NCI-H187 treated with DMSO at 0.1 percent for 48 hours (cell line): ENCODE measurements at regions not wholly inside any gene's neighbourhood (a gene's known extent, or its start where the extent isn't known, plus 50 kb on each side); places are given as distances from the start of the nearest gene placed in this dataset.
"Not testable (repeated sequence)": the region's sequence is repeated elsewhere in the genome, so short reads cannot be mapped to it uniquely, and the experiment has no call there.

Source experiments
- DNase-seq: peaks from one replicate; lab custom pipeline; 2025; lab: John Stamatoyannopoulos, UW

DNA sequence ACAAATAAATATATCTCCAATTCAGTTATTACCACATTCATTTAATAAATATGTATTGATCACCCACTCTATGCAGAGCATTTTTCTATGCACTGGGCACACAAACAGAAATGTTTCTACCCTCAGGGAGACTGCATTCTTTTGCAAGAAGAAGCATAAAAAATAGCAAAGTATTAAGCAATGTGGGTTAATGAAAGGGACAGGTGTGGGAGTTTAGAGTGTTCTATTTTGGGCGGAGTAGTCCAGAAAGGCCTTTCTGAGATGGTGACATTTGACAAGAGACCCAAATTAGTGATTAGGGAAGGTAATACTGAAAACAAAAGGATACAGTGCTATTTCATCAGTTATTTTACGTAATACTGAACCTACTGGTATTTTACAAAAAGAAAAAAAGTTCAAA is 394.3 kb upstream of the CHST9 start:
- DNase-seq: no peak

DNA sequence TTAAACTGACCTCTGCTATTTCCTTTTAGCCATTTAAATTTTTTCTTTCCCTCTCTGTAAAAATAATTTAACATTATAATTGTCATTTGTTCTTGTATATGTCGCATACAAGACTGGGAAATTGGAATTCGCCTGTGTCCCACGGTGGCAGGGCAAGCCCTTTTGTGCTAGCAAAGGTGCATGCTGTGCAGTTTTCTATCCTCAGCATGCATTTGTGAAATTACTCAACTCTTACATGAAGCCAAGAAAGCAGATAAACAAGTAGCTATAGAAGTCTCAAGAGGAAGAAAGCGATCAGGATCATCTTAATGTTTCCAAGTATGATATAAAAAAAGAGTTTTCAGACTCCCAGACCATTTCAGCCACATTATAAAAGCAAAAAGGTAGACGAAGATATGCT is 392.6 kb upstream of the CHST9 start:
- DNase-seq: no peak

DNA sequence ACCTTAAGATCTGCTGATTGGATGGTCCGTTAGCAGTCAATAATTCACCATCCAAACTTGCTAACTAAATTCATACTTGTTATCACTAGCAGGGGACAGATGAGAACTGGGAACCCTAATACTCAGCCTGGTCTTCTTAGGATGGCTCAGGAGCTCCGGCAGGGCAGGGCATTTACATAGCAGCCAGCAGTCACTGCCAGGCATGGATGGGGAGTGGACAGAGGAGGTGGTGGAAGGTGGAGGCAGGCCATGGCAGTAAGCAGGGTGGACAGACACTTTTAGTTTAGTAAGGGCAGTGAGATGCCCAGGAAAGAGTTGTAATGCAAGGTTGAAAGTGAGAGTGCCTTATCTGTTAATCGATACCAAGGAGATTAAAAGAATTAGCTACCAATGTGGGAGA is 392.2 kb upstream of the CHST9 start:
- DNase-seq: no peak

DNA sequence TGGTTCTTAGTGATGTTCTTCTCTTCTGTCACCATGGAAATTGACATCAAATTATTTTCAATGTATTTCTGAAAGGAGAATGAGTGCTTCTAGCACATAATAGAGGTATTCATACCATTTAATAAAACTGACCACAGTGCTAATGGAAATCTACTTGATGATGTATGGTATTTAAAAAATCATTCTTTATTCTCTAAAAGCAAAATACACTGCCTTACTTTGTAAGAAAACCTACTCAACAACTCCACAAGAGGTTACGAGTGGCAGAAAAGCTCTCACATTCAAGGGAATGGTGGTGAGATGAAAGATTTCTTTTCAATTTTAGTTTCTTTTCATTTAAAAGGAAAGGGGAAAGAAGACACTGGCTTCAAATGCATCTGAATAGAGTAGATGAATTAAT is 382.3 kb upstream of the CHST9 start:
- no peak for DNase-seq

DNA sequence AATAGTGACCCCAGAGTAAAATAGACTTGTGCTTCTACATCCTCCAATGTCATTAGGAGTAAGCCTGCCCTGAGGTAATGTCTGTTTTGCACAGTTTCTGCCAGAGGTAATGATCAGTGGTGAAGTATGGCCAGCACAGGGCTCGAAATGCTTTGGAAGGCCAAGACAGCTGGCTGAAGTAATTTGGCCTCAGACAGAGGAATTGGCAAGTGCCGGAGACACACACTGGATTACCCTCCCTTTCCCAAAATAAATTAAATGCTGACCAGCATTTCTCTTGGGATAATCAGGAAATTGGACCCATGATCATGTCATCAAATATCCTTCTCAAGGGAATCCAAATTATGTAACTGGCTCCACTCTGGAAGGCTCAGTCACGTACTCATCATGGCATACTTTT is 379.0 kb upstream of the CHST9 start:
- DNase-seq: no peak

DNA sequence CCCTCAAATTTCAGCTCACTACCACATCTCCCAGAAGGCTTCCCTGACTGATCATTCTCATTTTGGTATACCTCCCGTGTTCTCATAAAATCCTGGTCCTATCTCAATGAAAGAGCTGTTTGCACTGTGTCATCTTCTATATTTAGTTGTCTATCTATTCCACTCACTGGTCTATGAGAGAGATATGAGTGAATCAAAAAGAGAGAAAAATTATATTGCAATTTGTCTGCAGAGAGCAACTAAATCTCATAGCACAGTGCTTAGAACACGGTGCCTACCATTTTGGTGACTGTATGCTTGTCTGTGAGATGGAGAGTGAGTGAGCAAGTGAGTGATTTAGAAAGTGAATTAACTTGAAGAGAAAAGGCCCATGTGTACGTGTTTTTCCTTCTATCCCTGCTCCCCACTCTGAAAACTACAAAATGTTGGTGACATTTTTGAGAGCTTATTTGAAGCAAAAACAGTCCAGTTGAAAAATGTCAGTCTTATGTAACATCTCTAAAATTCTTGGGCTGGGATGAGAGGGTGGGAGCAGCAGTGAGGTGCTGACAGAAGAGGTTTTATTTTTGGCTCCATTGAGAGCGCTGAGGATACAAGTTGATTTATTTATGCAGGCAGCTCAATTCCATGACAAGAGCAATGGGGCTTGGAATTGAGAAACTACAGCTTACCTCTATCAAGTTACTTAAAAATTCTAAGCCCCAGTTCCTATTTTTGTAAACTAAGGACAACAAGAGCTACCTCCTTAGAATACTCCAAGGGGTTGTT is 373.5 kb upstream of the CHST9 start:
- DNase-seq: no peak

DNA sequence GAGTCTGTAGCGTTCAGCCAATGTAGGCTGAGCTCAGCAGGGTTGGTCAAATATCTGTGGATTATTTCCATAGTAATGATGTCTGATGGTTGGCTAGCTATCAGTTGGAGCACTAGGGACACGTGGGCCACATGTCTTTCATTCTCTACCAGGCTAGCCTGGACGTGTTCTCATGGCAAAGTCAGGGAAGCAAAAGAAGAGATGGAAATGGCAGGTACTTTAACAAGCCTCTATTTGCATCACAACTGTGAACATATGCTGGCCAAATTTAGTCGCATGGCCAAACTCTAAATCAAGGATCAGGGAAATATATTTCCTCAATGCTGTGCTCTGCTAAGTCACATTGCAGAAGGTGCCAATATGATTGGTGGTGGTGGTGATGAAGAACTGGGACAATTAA is 371.6 kb upstream of the CHST9 start:
- DNase-seq: no peak

DNA sequence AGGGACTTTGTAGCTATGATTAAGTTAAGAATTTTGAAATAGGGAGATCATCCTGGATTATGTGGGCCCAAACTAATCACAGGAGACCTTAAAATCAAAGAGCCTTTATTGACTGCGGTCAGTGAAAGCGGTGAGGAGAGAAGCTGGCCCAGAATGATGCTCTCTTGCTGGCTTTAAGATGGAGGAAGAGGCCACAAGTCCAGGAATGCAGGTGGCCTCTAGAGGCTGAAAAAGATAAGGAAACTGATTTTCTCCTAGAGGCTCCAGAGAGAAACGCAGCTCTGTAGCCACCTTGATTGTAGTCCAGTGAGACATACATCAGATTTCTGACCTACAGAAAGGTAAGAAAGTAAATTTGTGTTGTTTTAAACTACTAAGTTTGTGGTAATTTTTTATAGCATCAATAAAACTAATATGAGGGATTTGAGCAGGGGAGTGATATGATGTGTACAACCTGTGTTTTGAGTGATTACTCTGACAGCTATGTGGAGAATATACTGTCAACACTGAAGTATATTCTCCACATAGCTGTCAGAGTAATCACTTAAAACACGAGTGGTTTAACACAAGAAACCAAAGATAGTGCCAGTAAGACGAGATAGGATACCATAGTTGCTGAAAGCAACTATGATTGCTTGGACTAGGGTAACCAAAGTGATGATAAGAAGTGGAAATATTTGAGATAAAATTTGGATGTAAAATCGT is 364.4 kb upstream of the CHST9 start:
- DNase-seq: no peak

DNA sequence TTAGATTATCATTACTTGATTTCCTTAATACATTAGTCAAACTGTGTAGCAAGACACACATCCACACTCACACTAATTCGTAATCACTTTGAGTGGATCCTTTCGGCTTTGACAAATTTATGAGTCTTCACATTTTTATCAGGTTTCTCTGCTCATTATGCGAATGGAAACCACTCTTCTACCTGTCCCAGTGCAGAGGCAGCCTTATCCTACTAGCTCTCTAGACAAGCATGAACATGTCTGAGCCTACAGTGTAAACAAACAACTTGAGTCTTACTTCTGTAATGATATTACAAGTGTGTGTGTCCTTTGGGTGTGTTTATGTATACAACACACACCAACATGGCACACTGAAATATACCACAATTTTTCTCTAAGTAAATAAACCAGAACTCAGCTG is 361.9 kb upstream of the CHST9 start:
- DNase-seq: peak; percentile 6

DNA sequence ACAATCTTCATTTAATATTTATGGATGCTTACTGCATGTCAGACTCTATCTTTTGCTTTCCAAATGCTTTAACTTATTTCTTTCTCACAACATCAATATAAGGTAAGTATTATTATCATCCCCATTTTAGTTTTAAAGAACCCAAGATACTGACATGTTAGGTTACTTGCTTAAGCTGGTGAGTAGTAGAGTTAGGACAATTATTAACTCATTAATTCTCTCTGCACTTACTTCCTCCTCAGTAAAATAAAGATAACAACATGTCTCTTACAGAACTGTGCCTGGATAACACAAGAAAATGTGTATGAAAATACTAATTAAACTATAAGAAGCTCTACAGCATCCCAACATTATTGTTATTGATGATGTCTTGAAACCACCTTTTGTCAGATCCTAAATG is 359.1 kb upstream of the CHST9 start:
- no peak for DNase-seq

DNA sequence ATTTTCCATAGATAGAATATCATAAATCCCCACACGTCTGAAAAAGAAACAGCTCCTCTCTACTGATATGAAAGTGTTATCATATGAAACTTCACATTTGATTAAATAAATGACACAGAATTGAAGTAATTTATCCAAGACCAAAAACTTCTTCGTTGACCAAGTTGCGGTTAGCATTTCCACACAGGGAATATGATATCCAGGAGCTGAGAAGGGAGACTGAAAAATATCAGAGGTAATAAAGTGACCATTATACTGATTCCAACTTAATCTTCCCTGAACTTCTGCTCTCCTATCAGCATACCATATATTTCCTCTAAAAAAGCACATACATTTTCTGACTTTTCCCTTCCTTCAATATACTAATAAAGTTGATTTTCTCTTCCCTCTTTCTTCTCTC is 356.2 kb upstream of the CHST9 start:
- DNase-seq: no peak

DNA sequence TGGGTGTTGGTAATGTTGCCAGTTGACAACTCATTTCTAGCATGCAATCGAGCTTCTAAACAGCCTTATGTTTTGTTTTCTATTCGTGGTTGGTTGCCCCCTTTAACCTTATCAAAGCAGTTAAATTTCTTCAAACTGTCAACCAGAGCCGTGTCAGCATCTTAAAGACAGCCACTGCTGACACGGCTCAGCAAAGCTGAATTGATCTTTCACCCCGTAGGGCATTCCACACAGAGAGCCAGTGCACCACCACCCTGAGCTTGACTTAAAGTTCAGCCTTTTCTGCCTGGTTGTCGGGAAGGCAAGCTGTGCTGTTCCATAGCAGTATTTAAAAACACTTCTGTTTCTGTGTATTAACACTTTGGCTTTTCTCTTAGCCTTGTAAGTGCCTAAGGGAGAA is 355.0 kb upstream of the CHST9 start:
- DNase-seq: no peak

DNA sequence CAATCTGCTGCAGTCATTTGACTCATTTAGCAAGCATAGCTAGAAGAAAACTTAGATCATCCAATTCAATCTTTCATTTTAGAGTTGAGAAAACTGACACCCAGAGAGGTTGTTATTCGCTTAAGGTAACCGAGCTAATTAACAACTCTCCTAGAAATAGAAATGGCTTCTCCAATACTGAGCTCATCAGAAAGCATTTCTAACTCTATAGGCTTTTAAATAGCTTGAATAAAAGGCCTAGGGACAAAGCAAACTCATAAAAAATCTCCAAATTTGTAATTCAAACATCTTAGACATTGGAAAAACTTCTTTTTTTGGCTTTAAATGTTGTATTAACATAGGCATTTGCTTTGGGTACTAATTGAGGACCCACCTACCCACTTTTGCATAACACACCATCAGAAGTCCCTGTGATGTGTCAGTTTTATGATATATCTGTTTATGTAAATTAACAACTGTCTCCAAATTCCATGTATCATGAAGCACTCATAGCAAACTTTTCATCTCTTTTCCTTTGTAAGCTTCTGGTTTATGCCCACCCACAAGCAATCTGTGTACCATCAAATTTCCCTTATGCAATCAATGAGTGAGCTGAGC is 343.9 kb upstream of the CHST9 start:
- no peak for DNase-seq

DNA sequence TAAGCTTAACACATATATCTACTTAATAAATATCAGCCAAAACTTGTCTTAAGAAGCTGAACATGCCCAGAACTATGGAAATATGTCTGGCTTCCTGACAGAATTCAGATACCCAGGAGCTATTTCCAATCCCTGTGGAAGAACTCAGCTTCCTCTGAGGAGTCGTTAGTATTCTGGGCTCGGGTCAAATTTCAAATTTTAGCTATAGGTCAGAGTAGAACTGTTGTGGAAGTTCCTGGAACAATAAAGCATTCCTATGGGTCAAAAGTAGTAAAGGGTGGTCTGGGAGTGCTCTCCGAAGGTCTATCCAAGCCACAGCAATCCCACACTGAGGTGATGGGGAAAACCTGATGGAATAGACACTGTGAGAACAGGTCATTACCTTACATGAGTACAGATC is 342.7 kb upstream of the CHST9 start:
- DNase-seq: no peak

DNA sequence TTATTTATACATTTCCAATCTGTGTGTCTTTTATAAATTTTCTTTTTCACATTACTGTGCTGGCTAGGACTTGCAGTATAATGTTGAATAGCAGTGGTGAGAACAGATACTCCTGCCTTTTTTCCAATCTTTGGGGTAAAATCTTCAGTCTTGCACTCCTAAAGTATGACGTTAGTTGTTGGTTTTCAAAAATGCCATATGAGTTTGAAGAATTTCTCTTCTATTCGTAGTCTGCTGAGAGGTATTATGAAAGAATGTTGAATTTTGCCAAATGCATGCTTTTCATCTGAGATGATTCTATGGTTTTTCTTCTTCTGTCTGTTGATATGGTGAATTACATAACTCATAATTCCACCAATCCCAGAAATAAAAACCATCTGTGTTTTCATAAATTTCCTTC is 335.3 kb upstream of the CHST9 start:
- no peak for DNase-seq

DNA sequence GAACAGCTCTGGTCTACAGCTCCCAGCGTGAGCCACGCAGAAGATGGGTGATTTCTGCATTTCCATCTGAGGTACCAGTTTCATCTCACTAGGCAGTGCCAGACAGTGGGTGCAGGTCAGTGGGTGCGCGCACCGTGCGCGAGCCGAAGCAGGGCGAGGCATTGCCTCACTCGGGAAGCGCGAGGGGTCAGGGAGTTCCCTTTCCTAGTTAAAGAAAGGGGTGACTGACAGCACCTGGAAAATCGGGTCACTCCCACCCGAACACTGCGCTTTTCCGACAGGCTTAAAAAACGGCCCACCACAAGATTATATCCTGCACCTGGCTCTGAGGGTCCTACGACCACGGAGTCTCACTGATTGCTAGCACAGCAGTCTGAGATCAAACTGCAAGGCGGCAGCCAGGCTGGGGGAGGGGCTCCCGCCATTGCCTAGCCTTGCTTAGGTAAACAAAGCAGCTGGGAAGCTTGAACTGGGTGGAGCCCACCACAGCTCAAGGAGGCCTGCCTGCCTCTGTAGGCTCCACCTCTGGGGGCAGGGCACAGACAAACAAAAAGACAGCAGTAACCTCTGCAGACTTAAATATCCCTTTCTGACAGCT is 325.0 kb upstream of the CHST9 start:
- not testable (repeated sequence) for DNase-seq

DNA sequence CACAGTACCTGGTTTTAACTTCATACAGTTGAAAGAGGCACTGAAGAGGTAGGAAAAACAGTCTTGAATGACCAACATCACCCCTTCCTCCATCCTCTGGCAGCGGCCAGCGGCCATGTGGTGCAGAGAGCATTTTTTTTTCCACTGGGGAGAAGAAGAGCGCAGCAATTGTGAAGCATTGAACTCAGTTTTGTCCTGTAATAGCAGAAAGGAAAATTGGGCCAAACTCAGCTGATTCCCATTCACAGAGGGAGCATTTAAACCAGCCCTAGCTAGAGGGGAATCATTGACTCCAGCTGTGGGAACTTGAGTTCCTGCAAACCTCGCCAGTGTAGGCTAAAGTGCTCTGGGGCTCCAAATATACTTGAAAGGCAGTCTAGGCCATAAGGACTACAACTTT is 316.6 kb upstream of the CHST9 start:
- no peak for DNase-seq

DNA sequence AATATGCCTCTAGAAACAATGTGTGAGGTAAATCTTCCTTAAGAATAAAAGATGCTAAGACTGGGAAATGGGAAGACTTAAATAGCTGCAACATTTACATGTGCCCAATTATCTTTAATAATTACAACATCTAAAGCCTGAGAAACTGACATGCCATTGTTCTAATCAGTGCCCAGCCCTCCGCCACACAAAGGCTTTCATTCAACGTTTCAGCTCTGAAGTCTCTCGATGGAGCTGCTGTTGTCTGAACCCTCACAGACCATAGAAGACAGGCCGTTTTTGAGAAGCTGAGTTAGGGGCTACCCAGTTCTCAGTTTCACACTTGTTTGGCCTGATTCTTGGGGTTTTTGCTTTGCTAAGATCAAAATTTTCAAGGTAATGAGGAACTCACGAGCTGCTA is 315.4 kb upstream of the CHST9 start:
- DNase-seq: no peak

DNA sequence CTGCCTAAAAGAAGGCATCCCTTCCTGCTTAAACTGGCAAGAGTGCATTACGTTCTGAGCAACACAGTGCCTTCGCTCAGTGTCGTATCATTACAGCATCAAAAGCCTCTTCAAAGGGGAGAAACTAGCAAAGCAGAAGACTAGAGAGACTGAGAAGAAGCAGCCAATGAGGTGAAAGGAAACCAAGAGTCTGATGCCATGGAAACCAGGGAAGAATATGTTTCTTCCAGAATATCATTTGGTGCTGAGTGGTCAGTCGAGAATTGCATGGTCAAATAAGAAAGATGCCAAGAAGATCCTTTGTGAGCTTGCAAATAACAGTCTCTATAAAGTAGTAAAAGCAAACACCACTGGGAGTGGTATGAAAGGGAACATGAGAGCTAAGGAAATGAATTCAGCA is 312.1 kb upstream of the CHST9 start:
- no peak for DNase-seq

DNA sequence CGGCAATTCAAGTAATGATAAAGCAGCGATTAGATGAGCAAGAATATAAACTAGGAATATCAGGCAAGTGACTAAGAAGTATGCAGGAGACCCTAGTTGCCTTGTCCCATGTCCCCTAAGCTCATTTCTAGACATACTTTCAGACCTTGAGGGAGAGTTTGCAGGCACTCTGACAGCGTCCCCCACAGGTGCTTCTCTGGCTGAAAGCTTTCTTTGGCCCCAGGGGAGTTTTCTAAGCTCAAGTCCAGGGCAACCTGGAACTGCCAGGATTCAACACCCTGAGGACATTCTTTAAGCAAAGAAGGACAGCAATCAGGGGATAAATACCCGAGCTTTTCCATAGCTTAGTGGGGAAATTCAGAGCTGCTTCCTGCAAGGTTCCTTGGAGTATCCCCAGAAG is 308.1 kb upstream of the CHST9 start:
- DNase-seq: no peak

DNA sequence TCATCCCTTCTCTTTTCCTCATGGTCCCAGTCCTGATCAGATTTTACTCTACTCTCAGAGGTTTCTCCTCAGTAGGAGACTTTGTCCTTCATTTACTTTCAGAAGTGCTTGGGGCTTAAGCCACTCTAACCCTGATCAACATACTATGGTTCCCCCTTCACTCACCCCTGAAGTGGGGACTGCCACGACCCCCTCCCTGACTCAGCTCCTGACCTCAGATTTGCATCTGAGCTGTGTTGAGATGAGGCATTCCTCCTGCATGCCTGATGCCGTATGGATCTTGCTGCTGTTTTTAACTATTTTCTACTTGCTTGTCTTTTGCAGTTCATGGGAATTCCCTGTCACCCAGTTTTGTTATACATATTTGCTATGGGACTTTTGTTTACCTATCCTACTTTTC is 306.7 kb upstream of the CHST9 start:
- DNase-seq: no peak

DNA sequence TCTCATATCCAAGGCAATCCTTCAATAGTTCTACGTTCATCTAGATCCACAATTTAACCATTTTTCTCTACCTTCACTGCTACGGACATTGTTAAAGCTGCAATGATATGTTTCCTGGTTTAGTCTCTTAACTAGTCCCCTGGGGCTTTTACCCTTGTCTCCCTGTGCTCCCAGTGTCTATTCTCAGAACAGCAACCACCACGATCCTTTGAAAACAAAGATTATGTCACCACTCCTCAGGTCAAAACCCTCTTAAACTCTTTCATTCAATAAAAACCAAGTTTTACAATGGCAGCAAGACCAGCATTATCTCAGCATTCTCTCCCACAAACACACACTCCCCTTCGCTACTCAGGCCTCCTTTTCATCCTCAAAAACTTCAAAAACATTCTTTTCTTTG is 298.2 kb upstream of the CHST9 start:
- DNase-seq: no peak

DNA sequence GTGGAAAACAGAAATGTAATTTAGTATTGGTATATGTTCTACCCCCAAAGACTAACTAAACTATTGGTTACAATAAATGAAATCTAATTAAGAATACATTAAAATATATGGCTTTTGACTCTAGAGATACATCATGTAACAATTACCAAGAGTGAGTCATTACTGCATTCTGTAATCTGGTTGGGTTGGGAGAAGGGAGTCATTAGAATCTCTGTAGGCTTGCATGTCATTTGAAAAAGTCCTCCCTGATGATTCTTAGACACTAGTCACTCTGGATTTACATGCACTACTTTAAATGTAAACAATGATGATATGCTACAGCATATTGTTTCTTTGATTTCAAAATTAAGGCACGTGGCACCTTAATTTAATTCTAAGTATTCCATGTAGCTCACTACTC is 293.4 kb upstream of the CHST9 start:
- no peak for DNase-seq
